ENCODE measurements at regions not wholly inside any gene's neighbourhood (a gene's known extent, or its start where the extent isn't known, plus 50 kb on each side); places are given as distances from the start of the nearest gene placed in this dataset.
"Not testable (repeated sequence)": the region's sequence is repeated elsewhere in the genome, so short reads cannot be mapped to it uniquely, and the experiment has no call there.

DNA sequence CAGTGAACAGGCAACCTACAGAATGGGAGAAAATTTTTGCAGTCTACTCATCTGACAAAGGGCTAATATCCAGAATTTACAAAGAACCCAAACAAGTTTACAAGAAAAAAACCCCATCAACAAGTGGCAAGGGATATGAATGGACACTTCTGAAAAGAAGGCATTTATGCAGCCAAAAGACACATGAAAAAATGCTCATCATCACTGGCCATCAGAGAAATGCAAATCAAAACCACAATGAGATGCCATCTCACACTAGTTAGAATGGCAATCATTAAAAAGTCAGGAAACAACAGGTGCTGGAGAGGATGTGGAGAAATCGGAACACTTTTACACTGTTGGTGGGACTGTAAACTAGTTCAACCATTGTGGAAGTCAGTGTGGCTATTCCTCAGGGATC is 80.3 kb downstream of the ZNF474 start:
- H3K27me3 ChIP-seq (ENCODE audit: insufficient read depth, low read length); H3K4me3 ChIP-seq (replicated peaks in 1 of 2; ENCODE audit: low read depth in 1 of 2, low read length in 2 of 2); POLR2A ChIA-PET; H3K4me1 ChIP-seq (ENCODE audit: control insufficient read depth in 1 of 2, insufficient read depth in 2 of 2, low read length in 2 of 2); ATAC-seq; H3K79me2 ChIP-seq (ENCODE audit: insufficient read depth, low read length); RAD21 ChIA-PET (ENCODE audit: low non-redundant PET in 1 of 2, low total read pairs in 2 of 2, uncharacterized antibody in 2 of 2, unreplicated experiment in 2 of 2); BruUV-seq (replicated peaks); H3K36me3 ChIP-seq (ENCODE audit: control insufficient read depth in 1 of 2, insufficient read depth in 2 of 2, low read length in 2 of 2); H3K9me3 ChIP-seq (ENCODE audit: control insufficient read depth in 1 of 2, insufficient read depth in 1 of 2, low read depth in 1 of 2, low read length in 2 of 2); H2AFZ ChIP-seq (ENCODE audit: low read depth, low read length, poor library complexity, severe bottlenecking); H3K4me2 ChIP-seq (ENCODE audit: low read length); CTCF ChIA-PET; H3K27ac ChIP-seq (ENCODE audit: low read depth, low read length); intact Hi-C loops (cut with micrococcal nuclease); H3K9me2 ChIP-seq (ENCODE audit: insufficient read depth); H4K20me1 ChIP-seq (ENCODE audit: insufficient read depth); H3K9ac ChIP-seq (ENCODE audit: low read length); DNase-seq (ENCODE audit: low read depth, low spot score): not testable (repeated sequence)

DNA sequence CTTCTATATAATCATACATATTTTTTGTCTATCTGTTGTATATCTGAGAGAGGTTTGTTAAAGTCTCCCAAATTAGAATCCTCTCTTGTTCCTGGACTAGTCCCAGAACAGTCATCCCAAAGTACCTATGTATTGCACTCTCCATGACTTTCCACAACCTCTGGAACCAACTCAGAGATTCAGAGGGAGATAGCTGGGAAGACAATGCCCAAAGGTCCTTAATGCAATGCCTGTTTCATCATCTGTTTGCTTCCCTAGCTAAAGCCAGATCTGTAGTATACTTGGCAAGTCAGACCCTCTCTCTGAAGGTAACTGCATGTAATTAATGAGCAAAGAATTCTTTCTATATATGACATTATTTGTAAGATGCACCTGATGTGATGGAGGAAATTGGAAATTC is 89.4 kb downstream of the ZNF474 start:
- ChIA-PET RAD21 (ENCODE audit: low non-redundant PET in 1 of 2, low total read pairs in 2 of 2, uncharacterized antibody in 2 of 2, unreplicated experiment in 2 of 2) (no interaction called here), POLR2A (no interaction called here), CTCF (no interaction called here)
- Histone ChIP-seq H3K4me1 (ENCODE audit: control insufficient read depth in 1 of 2, insufficient read depth in 2 of 2, low read length in 2 of 2) (no peaks in the 10 kb centered on the region), H3K4me3 (replicated peaks in 1 of 2; ENCODE audit: low read depth in 1 of 2, low read length in 2 of 2) (no peak overlapping the region), H3K4me2 (ENCODE audit: low read length) (no peak overlapping the region), H3K9me3 (ENCODE audit: control insufficient read depth in 1 of 2, insufficient read depth in 1 of 2, low read depth in 1 of 2, low read length in 2 of 2) (no peaks in the 10 kb centered on the region), H4K20me1 (ENCODE audit: insufficient read depth) (no peaks in the 10 kb centered on the region), H3K27ac (ENCODE audit: low read depth, low read length) (no peak overlapping the region), H3K9me2 (ENCODE audit: insufficient read depth) (no peaks in the 10 kb centered on the region), H3K27me3 (ENCODE audit: insufficient read depth, low read length) (no peaks in the 10 kb centered on the region), H3K9ac (ENCODE audit: low read length) (no peak overlapping the region), H3K79me2 (ENCODE audit: insufficient read depth, low read length) (no peaks in the 10 kb centered on the region), H3K36me3 (ENCODE audit: control insufficient read depth in 1 of 2, insufficient read depth in 2 of 2, low read length in 2 of 2) (no peaks in the 10 kb centered on the region), H2AFZ (ENCODE audit: low read depth, low read length, poor library complexity, severe bottlenecking) (no peak overlapping the region)
- no peak for ATAC-seq
- TF ChIP-seq JUND (IDR thresholded peaks at IDR 0.05), result no peak
- no peak for TF ChIP-seq REST (IDR thresholded peaks at IDR 0.05; ENCODE audit: low read depth)
- TF ChIP-seq TCF7L2 (IDR thresholded peaks at IDR 0.05; ENCODE audit: borderline replicate concordance, extremely low read depth, insufficient read depth, insufficient read length), result no peak
- no TSS peak for BruUV-seq (replicated peaks)
- DNase-seq (ENCODE audit: low read depth, low spot score), result no peak
- intact Hi-C loops (cut with micrococcal nuclease), result loop anchor here (1.0 kb wide), 1 partner anchor 17 kb away; no protein-coding TSS in a partner anchor

Measured in HCT116 (cell line).